ENCODE measurements at regions not wholly inside any gene's neighbourhood (a gene's known extent, or its start where the extent isn't known, plus 50 kb on each side); places are given as distances from the start of the nearest gene placed in this dataset.
A peak's percentile ranks its signal among the peaks of the same experiment; 100 is the strongest.

DNA sequence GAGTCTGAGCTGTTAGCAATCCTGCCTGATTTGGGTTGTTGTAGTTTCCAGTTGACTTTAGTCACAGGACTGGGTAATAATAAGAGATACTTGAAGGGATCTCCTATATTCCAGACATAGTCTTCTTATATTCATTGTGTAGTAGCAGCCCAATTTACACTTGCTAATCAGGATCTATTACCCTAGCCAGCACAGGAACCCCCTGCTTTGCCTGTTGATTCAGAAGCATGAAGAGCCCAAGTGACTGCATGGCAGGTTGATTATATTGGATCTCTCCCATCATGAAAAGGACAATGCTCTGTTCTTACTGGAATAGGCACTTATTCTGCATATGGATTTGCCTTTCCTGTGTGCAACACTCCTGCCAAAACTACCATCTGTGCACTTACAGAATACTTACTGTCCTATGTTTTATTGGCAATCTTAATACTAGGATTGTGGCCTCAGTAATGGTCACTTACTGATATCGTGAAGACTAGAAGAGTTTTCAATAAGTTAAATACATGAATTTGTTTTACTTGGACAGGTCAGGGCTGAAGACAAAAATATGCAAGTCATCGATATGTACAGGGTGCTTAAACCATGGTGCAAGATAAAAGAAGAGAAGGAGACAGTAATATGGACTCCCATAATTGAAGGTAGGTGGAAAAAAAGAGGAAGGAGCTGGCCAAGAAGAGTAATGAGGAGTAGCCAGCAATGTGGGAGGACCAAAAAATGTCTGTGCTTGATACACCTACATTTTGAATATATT, 304.1 kb downstream of the MCTP2 start:
- DNase-seq (ENCODE audit: low read depth), result no peak

- no peak for DNase-seq (ENCODE audit: low read depth)
These were observed 305.2 kb downstream of the MCTP2 start for GRCh38 chr15:94536549-94536948.

DNA sequence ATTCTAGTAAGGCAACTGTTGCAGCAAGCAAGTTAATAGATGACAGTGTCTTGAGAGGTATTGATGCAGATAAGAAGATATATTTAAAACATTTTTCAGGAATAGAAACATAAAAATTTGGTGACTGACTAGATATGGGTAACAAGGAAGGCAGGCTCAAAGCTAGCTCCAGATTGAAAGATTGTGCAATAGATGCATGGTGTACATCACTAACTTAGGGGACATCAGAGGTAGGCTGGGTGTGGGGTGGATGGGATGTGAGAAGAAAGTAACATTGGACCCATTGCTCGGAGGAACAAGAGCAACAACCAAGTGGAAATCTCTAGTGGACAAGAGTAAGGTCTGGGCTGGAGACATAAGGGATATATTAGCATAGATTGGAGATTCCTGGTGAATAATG, 306.9 kb downstream of the MCTP2 start:
- no peak for DNase-seq (ENCODE audit: low read depth)

- no peak for DNase-seq (ENCODE audit: low read depth)
These were observed 311.0 kb downstream of the MCTP2 start for GRCh38 chr15:94542391-94542790.

DNA sequence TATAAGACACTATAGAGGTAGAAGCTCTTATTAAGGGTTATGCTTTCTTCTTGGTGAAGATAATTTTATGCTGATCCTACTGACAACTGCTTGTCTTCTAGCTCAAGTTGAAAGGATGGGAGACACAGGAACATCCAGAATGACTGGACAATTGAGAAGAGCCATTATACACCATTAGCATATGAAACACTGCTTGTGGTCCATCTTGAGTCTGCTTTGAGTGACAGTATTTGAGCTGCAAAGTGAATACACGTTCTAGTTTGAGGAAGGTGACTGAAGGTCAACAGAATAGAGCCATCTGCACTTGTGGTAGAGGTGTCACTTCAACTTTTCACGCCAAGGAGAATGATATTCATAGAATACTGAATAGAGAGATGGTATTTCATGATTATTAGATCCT, 315.4 kb downstream of the MCTP2 start:
- no peak for DNase-seq (ENCODE audit: low read depth)

DNA sequence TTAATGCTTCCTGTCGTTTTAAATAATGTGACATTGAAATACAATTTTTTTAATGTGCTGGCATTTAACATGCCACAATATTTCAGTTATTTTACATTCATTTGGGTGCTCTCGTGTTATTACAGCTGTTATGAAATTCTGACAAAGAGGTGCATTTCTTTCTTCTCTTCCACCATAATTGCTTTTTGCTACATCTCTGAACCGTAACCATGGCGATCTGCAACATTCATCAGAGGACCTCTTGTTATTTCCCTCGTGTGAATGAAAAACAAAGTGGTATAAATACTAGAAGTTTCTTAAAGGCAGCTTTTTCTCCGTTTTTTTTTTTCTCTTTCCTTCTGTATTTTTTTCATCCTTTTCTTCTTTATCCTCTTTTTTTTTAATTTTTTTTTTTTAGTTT, 316.4 kb downstream of the MCTP2 start:
- DNase-seq (ENCODE audit: low read depth), result no peak

GRCh38 chr15:94555841-94556519, 324.6 kb downstream of the MCTP2 start:
- DNase-seq (ENCODE audit: low read depth), result no peak

GRCh38 chr15:94561036-94561689, 329.8 kb downstream of the MCTP2 start:
- DNase-seq (ENCODE audit: low read depth), result no peak

DNA sequence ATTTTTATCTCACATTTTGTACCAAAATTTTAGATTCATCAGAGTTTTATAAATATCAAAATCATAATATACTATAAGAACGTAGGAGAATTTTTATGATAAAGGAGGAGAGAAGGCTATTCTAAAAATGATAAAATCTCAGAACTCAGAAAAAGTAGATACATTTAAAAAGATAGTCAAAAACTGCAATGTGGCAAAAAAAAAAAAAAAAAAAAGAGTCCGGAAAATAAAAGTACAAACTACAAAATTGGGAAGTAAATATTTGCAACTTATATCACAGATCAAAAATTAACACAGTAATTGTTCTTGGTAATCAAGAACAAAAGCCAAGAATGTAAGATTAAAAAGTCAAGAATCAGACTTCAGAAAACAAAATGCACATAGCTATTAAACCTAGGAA, 332.1 kb downstream of the MCTP2 start:
- no peak for DNase-seq (ENCODE audit: low read depth)

- peak; percentile 5 for DNase-seq (ENCODE audit: low read depth)
These were observed 345.6 kb downstream of the MCTP2 start for GRCh38 chr15:94576889-94577533.

DNA sequence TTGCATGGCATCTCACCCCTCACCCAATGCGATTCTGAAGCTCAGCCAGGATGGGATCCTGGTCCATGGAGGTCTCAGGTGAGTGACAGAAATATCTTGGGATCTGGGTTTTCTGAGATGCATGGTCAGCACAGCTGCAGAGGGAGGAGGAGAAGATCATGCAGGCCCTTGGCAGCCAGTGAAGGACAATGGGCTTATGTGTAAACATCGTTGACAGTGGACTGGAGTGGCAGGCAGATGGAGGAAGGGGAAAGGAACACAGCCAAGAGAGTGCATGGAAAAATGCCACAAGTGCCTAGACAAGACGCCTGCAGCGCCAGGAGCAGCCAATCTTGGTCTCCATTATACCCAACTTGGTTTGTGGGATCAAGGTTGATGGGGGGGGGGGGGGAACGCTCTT, 347.9 kb downstream of the MCTP2 start:
- DNase-seq (ENCODE audit: low read depth), result no peak

- DNase-seq (ENCODE audit: low read depth), result no peak
These were observed 349.0 kb downstream of the MCTP2 start for GRCh38 chr15:94580211-94580885.

- DNase-seq (ENCODE audit: low read depth), result peak; percentile 3
These were observed 351.0 kb downstream of the MCTP2 start for GRCh38 chr15:94582368-94582767.

DNA sequence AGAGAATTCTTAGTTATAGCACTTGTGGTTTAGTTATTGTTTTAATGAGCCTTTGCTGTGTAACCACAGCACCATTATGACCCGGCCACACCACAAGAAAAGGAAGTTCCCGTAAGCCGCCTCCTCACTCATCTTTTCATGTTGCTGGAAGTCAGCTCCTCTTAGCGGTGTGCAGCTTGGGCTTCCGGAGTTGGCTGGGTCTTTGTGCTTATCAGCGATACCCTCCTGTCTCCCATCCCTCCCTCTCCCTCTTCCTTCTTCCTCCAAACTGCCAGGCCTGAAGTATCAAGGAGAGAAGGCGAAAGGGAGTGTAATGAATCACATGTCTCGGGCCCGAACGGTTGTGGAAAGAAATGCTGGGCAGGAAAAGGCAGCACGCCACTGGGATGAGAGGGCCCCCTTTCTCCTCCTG, 353.5 kb downstream of the MCTP2 start:
- DNase-seq (ENCODE audit: low read depth), result peak; percentile 6

DNA sequence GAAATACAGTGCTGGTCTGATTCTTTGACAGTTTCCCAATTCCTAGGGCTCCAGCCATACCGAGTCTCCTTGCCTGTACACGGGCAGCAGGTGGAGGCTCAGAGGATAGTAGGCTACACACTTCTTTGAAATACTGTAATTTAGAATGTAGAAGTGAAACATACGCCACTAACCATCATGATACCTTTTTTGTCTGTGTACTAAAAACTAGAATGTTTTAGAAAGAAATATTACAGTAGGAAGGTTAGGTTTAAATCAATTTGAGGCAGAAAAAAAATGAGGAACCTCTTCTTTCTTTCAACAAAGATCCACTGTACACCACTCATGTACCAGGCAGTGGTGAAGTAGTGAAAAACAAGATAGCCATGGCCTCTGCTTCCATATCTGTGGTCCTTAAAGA, 354.7 kb downstream of the MCTP2 start:
- no peak for DNase-seq (ENCODE audit: low read depth)

DNA sequence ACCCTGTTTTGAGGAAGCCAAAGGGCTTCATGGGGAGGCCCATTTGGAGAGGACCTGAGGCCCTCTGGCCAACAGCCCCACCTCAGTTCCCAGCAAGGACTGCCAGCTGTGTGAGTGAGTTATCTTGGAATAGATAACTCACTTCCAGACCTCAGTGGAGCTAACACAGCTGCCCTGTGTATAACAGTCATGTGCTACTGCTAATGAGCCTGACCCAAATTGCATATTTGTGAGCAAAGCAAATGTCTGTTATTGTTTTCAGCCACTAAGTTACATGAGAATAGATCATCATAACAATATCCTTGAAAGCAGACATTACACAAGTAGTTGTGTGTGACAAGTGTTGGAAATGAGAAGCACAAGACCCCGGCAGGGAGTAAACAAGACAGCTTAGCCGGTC, 355.8 kb downstream of the MCTP2 start:
- DNase-seq (ENCODE audit: low read depth), result no peak

GRCh38 chr15:94588993-94589392, 357.6 kb downstream of the MCTP2 start:
- no peak for DNase-seq (ENCODE audit: low read depth)

- no peak for DNase-seq (ENCODE audit: low read depth)
These were observed 361.1 kb downstream of the MCTP2 start for GRCh38 chr15:94592495-94592894.

GRCh38 chr15:94596707-94597106, 365.3 kb downstream of the MCTP2 start:
- DNase-seq (ENCODE audit: low read depth), result no peak

GRCh38 chr15:94600505-94600904, 369.1 kb downstream of the MCTP2 start:
- DNase-seq (ENCODE audit: low read depth), result no peak

DNA sequence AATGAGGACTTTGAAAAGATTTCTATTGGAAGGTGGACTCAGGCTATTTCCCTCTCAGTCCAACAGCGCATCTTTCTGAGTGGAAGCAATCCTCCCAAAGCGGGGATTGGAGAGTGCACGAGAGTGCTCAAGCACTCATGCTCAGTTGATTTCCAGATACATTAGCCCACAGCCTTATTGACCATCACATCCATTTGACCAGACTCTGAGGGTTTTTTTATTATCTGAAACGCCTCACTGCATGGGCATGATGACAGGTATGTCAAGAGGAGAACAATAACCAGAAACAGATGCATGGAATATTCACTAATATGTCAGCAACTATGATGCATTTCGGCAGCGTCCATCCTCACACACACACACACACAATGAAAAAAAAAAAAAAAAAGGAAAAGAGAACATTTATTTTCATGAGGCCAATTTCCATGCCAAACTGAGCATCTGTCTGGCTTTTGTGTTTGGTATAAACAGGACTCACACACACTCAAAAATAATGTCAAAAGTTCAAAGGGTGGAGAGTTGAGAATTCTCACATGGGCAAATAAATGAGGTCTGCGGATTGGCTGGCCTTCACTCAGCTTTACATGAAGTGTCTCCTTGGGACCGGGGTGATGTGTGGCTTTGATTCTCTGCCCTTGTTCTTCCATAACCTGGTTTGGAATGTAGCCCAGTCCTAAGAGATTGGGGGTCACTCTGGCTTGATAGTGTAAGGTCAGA, 371.6 kb downstream of the MCTP2 start:
- DNase-seq (ENCODE audit: low read depth), result no peak

All from M059J (cell line).